A673 (cell line): ENCODE measurements at regions not wholly inside any gene's neighbourhood (a gene's known extent, or its start where the extent isn't known, plus 50 kb on each side); places are given as distances from the start of the nearest gene placed in this dataset.

Source experiments
- BruUV-seq: library from RNA; stranded (reverse); fragments of 400-500 nt; replicated peaks from 2 replicates; lab custom pipeline; 2021; lab: Mats Ljungman, UMichigan
- CTCF ChIA-PET: fragments of 300-600 bp; sonication (Branson Sonifier 250); formaldehyde crosslinking; loops from one replicate; lab custom pipeline; 2022; ENCODE audit warnings: antibody characterized with exemption; lab: Charles Lee
- POLR2A ChIA-PET: fragments of 300-600 bp; sonication (Branson Sonifier 250); formaldehyde crosslinking; loops from one replicate; lab custom pipeline; 2022; ENCODE audit warnings: antibody characterized with exemption; ENCODE audit not compliant: low non-redundant PET; lab: Charles Lee
- DNase-seq: peaks from one replicate; pipeline ENCODE4 v3.0.0-alpha.2; 2015; ENCODE audit warnings: low spot score
- H3K27ac ChIP-seq: fragments of 200-600 bp; sonication (generic); 2 replicates; pipeline ENCODE4 v1.5.1; 2016; ENCODE audit warnings: mixed run types, low read depth, mild to moderate bottlenecking, mixed read lengths, antibody characterized with exemption, low read length; ENCODE audit not compliant: poor library complexity, severe bottlenecking
- H3K27me3 ChIP-seq: fragments of 200-600 bp; sonication (generic); replicated peaks from 2 replicates; pipeline ENCODE4 v1.6.1; 2017; ENCODE audit warnings: mixed run types, low read depth, mild to moderate bottlenecking, mixed read lengths, antibody characterized with exemption, low read length; ENCODE audit not compliant: insufficient read depth, poor library complexity
- H3K36me3 ChIP-seq: fragments of 200-600 bp; sonication (generic); 2 replicates; pipeline ENCODE4 v1.6.1; 2016; ENCODE audit warnings: mixed run types, mild to moderate bottlenecking, mixed read lengths, antibody characterized with exemption, low read length; ENCODE audit not compliant: insufficient read depth, poor library complexity, severe bottlenecking
- H3K4me1 ChIP-seq: fragments of 200-600 bp; sonication (generic); 2 replicates; pipeline ENCODE4 v1.6.1; 2017; ENCODE audit warnings: mixed run types, mild to moderate bottlenecking, mixed read lengths, antibody characterized with exemption, low read length; ENCODE audit not compliant: insufficient read depth, poor library complexity, severe bottlenecking
- H3K4me3 ChIP-seq: fragments of 200-600 bp; sonication (generic); 2 replicates; pipeline ENCODE4 v1.5.1; 2016; ENCODE audit warnings: low read depth, mixed run types, mild to moderate bottlenecking, mixed read lengths, low read length; ENCODE audit not compliant: poor library complexity, severe bottlenecking
- H3K9me3 ChIP-seq: fragments of 200-600 bp; sonication (generic); 2 replicates; pipeline ENCODE4 v1.6.1; 2016; ENCODE audit warnings: mixed run types, low read depth, mild to moderate bottlenecking, mixed read lengths, antibody characterized with exemption, low read length; ENCODE audit not compliant: poor library complexity, severe bottlenecking
- CTCF ChIP-seq: fragments of 300-800, 200-600 bp; sonication (generic); conservative IDR thresholded peaks from 2 replicates; pipeline ENCODE4 v1.5.1; 2017; ENCODE audit warnings: low read depth, mild to moderate bottlenecking, antibody characterized with exemption, low read length, moderate library complexity, mixed read lengths
- EZH2 ChIP-seq: fragments of 200-600 bp; sonication (generic); IDR thresholded peaks from 2 replicates; pipeline ENCODE4 v1.6.1; 2017; ENCODE audit warnings: borderline replicate concordance, low read depth, mild to moderate bottlenecking, mixed read lengths, antibody characterized with exemption, low read length; ENCODE audit not compliant: poor library complexity, severe bottlenecking
- intact Hi-C: fragments of 100-400 bp; cut with micrococcal nuclease; formaldehyde crosslinking; loops from one replicate; pipeline ENCODE4 v1.10.0; 2022; ENCODE audit not compliant: unreplicated experiment

- CTCF ChIA-PET = no interaction called here
Measured at GRCh38 chr18:39200153-39200552, 1634.6 kb upstream of the CELF4 start.

GRCh38 chr18:39199231-39199855, 1633.7 kb upstream of the CELF4 start:
- CTCF ChIA-PET = no interaction called here
- H3K9me3 ChIP-seq = no peaks in the 10 kb centered on the region
- POLR2A ChIA-PET = no interaction called here
- BruUV-seq = no TSS peak
- intact Hi-C loops = no loop called here
- no peaks in the 10 kb centered on the region for H3K36me3 ChIP-seq
- H3K4me1 ChIP-seq = no peaks in the 10 kb centered on the region
- DNase-seq = no peak
- no peak for TF ChIP-seq EZH2
- TF ChIP-seq CTCF = no peak
- no peak overlapping the region for H3K4me3 ChIP-seq
- H3K27ac ChIP-seq = no peak overlapping the region
- H3K27me3 ChIP-seq = no peaks in the 10 kb centered on the region

More at GRCh38 chr18:39200153-39200552, 1634.6 kb upstream of the CELF4 start:
- intact Hi-C loops = no loop called here
- H3K4me1 ChIP-seq = no peaks in the 10 kb centered on the region
- TF ChIP-seq EZH2 (no peak), CTCF (no peak)
- H3K4me3 ChIP-seq = no peak overlapping the region
- POLR2A ChIA-PET = no interaction called here
- no peak overlapping the region for H3K27ac ChIP-seq
- BruUV-seq = no TSS peak
- no peaks in the 10 kb centered on the region for H3K9me3 ChIP-seq
- H3K27me3 ChIP-seq = no peaks in the 10 kb centered on the region
- no peaks in the 10 kb centered on the region for H3K36me3 ChIP-seq
- no peak for DNase-seq

GRCh38 chr18:39198376-39198775, 1632.8 kb upstream of the CELF4 start:
- Histone ChIP-seq H3K36me3 (no peaks in the 10 kb centered on the region), H3K9me3 (no peaks in the 10 kb centered on the region), H3K4me1 (no peaks in the 10 kb centered on the region), H3K4me3 (no peak overlapping the region), H3K27ac (no peak overlapping the region), H3K27me3 (no peaks in the 10 kb centered on the region)
- POLR2A ChIA-PET = no interaction called here
- BruUV-seq = no TSS peak
- CTCF ChIA-PET = no interaction called here
- DNase-seq = no peak
- TF ChIP-seq EZH2 (no peak), CTCF (no peak)
- intact Hi-C loops = no loop called here
